HCT116 (cell line): ENCODE measurements at regions not wholly inside any gene's neighbourhood (a gene's known extent, or its start where the extent isn't known, plus 50 kb on each side); places are given as distances from the start of the nearest gene placed in this dataset.

Source experiments
- ATAC-seq: fragments of 200-7000 bp; cut with Tn5 transposase; 2 replicates; pipeline ENCODE4 v1.9.1; 2020; ENCODE audit warnings: mild to moderate bottlenecking, moderate library complexity
- BruUV-seq: library from RNA; stranded (reverse); fragments of 400-500 nt; replicated peaks from 2 replicates; lab custom pipeline; 2021; lab: Mats Ljungman, UMichigan
- CTCF ChIA-PET: fragments of 300-600 bp; sonication (Branson Sonifier 250); formaldehyde crosslinking; loops from one replicate; lab custom pipeline; 2021; ENCODE audit warnings: antibody characterized with exemption; lab: Charles Lee
- POLR2A ChIA-PET: fragments of 300-600, 350-600 bp; sonication (Branson Sonifier 250); formaldehyde crosslinking; loops from one replicate; lab custom pipeline; 2021; ENCODE audit warnings: antibody characterized with exemption; lab: Charles Lee
- RAD21 ChIA-PET, 2 experiments: fragments of 300-600 bp; sonication (Branson Sonifier 250); formaldehyde crosslinking; loops; one replicate each; lab custom pipeline; 2023; ENCODE audit warnings: low total read pairs in 2 of 2; ENCODE audit not compliant: uncharacterized antibody in 2 of 2, unreplicated experiment in 2 of 2, low non-redundant PET in 1 of 2; lab: Charles Lee
- DNase-seq: peaks from one replicate; pipeline ENCODE4 v3.0.0-alpha.2; 2010; ENCODE audit warnings: low read depth, low spot score
- H2AFZ ChIP-seq: fragments of 200-600 bp; shearing (Covaris generic), sonication (generic); 2 replicates; pipeline ENCODE4 v1.6.1; 2017; ENCODE audit warnings: low read depth, mixed run types, mixed read lengths, antibody characterized with exemption, low read length; ENCODE audit not compliant: poor library complexity, severe bottlenecking
- H3K27ac ChIP-seq: 2 replicates; pipeline ENCODE4 v1.5.1; 2012; ENCODE audit warnings: low read depth, low read length
- H3K27me3 ChIP-seq: fragments of 200-600 bp; sonication (generic); 2 replicates; pipeline ENCODE4 v1.6.1; 2016; ENCODE audit warnings: mixed run types, low read length, mixed read lengths; ENCODE audit not compliant: insufficient read depth
- H3K36me3 ChIP-seq, 2 experiments: fragments of 200-500 bp in 1 of 2; fragments of 200-600 bp in 1 of 2; sonication (Bioruptor generic) in 1 of 2; sonication (generic) in 1 of 2; 2 replicates each; pipeline versions ENCODE4 v1.5.1 to v1.6.1; 2014 to 2016; ENCODE audit warnings: low read length in 2 of 2, inconsistent platforms in 1 of 2, mixed read lengths in 1 of 2, mixed run types in 1 of 2; ENCODE audit not compliant: insufficient read depth in 2 of 2, control insufficient read depth in 1 of 2
- H3K4me1 ChIP-seq, 2 experiments: fragments of 200-600 bp in 1 of 2; sonication (generic) in 1 of 2; 2 replicates each; pipeline versions ENCODE4 v1.5.1 to v1.6.1; 2012 to 2017; ENCODE audit warnings: low read length in 2 of 2, inconsistent platforms in 1 of 2, mild to moderate bottlenecking in 1 of 2, mixed read lengths in 1 of 2, mixed run types in 1 of 2, moderate library complexity in 1 of 2; ENCODE audit not compliant: insufficient read depth in 2 of 2, control insufficient read depth in 1 of 2
- H3K4me2 ChIP-seq: fragments of 200-600 bp; sonication (generic); 2 replicates; pipeline ENCODE4 v1.6.1; 2017; ENCODE audit warnings: mixed run types, low read length, mixed read lengths
- H3K4me3 ChIP-seq, 2 experiments: fragments of 200-600 bp in 1 of 2; sonication (generic) in 1 of 2; replicated peaks in 1 of 2; 2 replicates each; pipeline ENCODE4 v1.5.1; 2011 to 2016; ENCODE audit warnings: low read length in 2 of 2, control low read depth in 1 of 2, low read depth in 1 of 2, mild to moderate bottlenecking in 1 of 2, mixed read lengths in 1 of 2, mixed run types in 1 of 2
- H3K79me2 ChIP-seq: fragments of 200-600 bp; sonication (generic); 2 replicates; pipeline ENCODE4 v1.6.1; 2017; ENCODE audit warnings: mild to moderate bottlenecking, mixed run types, low read length, moderate library complexity, mixed read lengths; ENCODE audit not compliant: insufficient read depth
- H3K9ac ChIP-seq: fragments of 200-600 bp; sonication (generic); 2 replicates; pipeline ENCODE4 v1.6.1; 2016; ENCODE audit warnings: low read length, mixed read lengths
- H3K9me2 ChIP-seq: fragments of 200-600 bp; sonication (generic), shearing (Covaris generic); 2 replicates; pipeline ENCODE4 v1.6.1; 2017; ENCODE audit warnings: mixed run types, mild to moderate bottlenecking, moderate library complexity; ENCODE audit not compliant: insufficient read depth
- H3K9me3 ChIP-seq, 2 experiments: fragments of 200-500 bp in 1 of 2; fragments of 200-600 bp in 1 of 2; sonication (Bioruptor generic) in 1 of 2; sonication (generic) in 1 of 2; 2 replicates each; pipeline ENCODE4 v1.6.1; 2014 to 2017; ENCODE audit warnings: low read length in 2 of 2, mixed read lengths in 2 of 2, inconsistent platforms in 1 of 2, low read depth in 1 of 2, mild to moderate bottlenecking in 1 of 2, mixed run types in 1 of 2, moderate library complexity in 1 of 2; ENCODE audit not compliant: control insufficient read depth in 1 of 2, insufficient read depth in 1 of 2
- H4K20me1 ChIP-seq: fragments of 200-600 bp; sonication (generic), shearing (Covaris generic); 2 replicates; pipeline ENCODE4 v1.6.1; 2017; ENCODE audit warnings: mixed run types, mild to moderate bottlenecking, moderate library complexity; ENCODE audit not compliant: insufficient read depth
- CBX3 ChIP-seq: IDR thresholded peaks from 2 replicates; pipeline ENCODE4 v1.6.1; 2012; ENCODE audit warnings: low read depth
- EZH2 ChIP-seq: fragments of 200-600 bp; sonication (generic); IDR thresholded peaks from 2 replicates; pipeline ENCODE4 v1.6.1; 2017; ENCODE audit warnings: antibody characterized with exemption, mixed run types
- ZFX ChIP-seq: fragments of 450-650 bp; IDR thresholded peaks from 2 replicates; pipeline ENCODE4 v1.6.1; 2017
- ZNF274 ChIP-seq: fragments of 200-500 bp; sonication (Bioruptor generic); IDR thresholded peaks from 2 replicates; pipeline ENCODE4 v1.6.1; 2014; ENCODE audit warnings: mild to moderate bottlenecking, low read depth, low read length, inconsistent platforms
- intact Hi-C: fragments of 100-400 bp; cut with micrococcal nuclease; formaldehyde crosslinking; loops from 2 replicates; pipeline ENCODE4 v1.10.0; 2022
- TF ChIP-seq, protein P1 (sequence below): IDR thresholded peaks from 2 replicates; pipeline ENCODE4 v1.6.1; 2012; ENCODE audit warnings: low read depth
- TF ChIP-seq, protein P2 (sequence below): IDR thresholded peaks from 2 replicates; pipeline ENCODE4 v1.6.1; 2012
- TF ChIP-seq, protein P3 (sequence below), 3 experiments: fragments of 200-600 bp in 1 of 3; sonication (generic) in 1 of 3; IDR thresholded peaks in 2 of 3; conservative IDR thresholded peaks in 1 of 3; 2 replicates each; pipeline ENCODE4 v1.5.1; 2012 to 2017; ENCODE audit warnings: low read depth in 2 of 3, low read length in 2 of 3, antibody characterized with exemption in 1 of 3, borderline replicate concordance in 1 of 3, control low read depth in 1 of 3, mild to moderate bottlenecking in 1 of 3, mixed read lengths in 1 of 3, mixed run types in 1 of 3, moderate library complexity in 1 of 3; ENCODE audit not compliant: insufficient read depth in 1 of 3

DNA sequence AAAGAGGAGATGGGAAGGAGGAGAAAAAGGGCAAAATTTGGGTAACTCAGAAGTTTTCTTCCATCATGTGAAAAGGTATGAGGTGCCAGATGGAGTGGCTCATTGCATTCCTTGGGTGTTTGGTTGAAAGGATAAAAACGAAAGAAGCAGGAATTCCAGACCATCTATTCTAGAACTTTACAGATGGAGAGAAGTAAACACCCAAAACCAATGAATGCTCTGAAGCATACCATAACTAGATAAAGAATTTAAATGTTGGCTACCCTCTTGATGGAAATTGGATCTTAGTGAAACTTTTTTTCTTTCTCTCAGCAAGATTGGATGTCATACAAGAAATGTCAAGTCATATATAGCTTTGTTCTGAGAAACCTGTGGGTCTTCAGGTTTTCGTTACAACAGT is 175.6 kb upstream of the FAR2 start:
- Histone ChIP-seq H3K27me3 (no peaks in the 10 kb centered on the region), H2AFZ (no peak overlapping the region), H3K27ac (no peak overlapping the region), H3K4me1 (no peaks in the 10 kb centered on the region), H3K9me3 (no peaks in the 10 kb centered on the region), H3K36me3 (no peaks in the 10 kb centered on the region), H3K9ac (no peak overlapping the region), H4K20me1 (no peaks in the 10 kb centered on the region), H3K4me3 (no peak overlapping the region), H3K9me2 (no peaks in the 10 kb centered on the region), H3K79me2 (no peaks in the 10 kb centered on the region), H3K4me2 (no peak overlapping the region)
- no TSS peak for BruUV-seq
- TF ChIP-seq, protein P1, sequence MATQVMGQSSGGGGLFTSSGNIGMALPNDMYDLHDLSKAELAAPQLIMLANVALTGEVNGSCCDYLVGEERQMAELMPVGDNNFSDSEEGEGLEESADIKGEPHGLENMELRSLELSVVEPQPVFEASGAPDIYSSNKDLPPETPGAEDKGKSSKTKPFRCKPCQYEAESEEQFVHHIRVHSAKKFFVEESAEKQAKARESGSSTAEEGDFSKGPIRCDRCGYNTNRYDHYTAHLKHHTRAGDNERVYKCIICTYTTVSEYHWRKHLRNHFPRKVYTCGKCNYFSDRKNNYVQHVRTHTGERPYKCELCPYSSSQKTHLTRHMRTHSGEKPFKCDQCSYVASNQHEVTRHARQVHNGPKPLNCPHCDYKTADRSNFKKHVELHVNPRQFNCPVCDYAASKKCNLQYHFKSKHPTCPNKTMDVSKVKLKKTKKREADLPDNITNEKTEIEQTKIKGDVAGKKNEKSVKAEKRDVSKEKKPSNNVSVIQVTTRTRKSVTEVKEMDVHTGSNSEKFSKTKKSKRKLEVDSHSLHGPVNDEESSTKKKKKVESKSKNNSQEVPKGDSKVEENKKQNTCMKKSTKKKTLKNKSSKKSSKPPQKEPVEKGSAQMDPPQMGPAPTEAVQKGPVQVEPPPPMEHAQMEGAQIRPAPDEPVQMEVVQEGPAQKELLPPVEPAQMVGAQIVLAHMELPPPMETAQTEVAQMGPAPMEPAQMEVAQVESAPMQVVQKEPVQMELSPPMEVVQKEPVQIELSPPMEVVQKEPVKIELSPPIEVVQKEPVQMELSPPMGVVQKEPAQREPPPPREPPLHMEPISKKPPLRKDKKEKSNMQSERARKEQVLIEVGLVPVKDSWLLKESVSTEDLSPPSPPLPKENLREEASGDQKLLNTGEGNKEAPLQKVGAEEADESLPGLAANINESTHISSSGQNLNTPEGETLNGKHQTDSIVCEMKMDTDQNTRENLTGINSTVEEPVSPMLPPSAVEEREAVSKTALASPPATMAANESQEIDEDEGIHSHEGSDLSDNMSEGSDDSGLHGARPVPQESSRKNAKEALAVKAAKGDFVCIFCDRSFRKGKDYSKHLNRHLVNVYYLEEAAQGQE: no peak
- TF ChIP-seq, protein P2, sequence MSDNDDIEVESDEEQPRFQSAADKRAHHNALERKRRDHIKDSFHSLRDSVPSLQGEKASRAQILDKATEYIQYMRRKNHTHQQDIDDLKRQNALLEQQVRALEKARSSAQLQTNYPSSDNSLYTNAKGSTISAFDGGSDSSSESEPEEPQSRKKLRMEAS: no peak
- no peak for TF ChIP-seq ZFX
- no peak for TF ChIP-seq CBX3
- POLR2A ChIA-PET: no interaction called here
- RAD21 ChIA-PET: no interaction called here
- CTCF ChIA-PET: no interaction called here
- DNase-seq: no peak
- ATAC-seq: no peak
- intact Hi-C loops: no loop called here

DNA sequence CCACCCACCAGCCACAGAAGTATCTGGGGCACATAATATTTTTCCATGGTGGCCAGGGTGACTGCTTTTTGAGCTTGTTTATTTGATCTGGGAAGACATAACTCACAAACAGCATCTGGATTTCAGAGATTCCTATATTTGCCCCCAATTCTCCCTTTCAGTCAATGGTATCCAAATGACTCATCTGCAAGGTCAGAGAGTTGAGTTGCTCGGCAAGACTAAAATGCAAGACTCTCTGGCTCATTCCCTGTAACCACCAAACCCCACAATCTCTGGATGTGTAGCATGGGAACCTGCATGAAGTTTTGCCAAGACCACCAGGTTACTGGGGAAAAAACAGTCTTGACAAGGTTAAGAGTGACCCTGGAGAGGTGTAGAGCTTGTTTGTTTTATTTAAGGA is 174.9 kb upstream of the FAR2 start:
- TF ChIP-seq EZH2: no peak
- no peak for TF ChIP-seq ZNF274
- TF ChIP-seq, protein P3, sequence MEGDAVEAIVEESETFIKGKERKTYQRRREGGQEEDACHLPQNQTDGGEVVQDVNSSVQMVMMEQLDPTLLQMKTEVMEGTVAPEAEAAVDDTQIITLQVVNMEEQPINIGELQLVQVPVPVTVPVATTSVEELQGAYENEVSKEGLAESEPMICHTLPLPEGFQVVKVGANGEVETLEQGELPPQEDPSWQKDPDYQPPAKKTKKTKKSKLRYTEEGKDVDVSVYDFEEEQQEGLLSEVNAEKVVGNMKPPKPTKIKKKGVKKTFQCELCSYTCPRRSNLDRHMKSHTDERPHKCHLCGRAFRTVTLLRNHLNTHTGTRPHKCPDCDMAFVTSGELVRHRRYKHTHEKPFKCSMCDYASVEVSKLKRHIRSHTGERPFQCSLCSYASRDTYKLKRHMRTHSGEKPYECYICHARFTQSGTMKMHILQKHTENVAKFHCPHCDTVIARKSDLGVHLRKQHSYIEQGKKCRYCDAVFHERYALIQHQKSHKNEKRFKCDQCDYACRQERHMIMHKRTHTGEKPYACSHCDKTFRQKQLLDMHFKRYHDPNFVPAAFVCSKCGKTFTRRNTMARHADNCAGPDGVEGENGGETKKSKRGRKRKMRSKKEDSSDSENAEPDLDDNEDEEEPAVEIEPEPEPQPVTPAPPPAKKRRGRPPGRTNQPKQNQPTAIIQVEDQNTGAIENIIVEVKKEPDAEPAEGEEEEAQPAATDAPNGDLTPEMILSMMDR (IDR thresholded peaks at IDR 0.05 in 2 of 3, conservative IDR thresholded peaks at IDR 0.05 in 1 of 3; ENCODE audit: borderline replicate concordance in 1 of 3, insufficient read depth in 1 of 3, low read depth in 2 of 3, low read length in 2 of 3): no peak
- no peak for TF ChIP-seq CBX3
- no peak for ATAC-seq

More for the DNA sequence above, 174.9 kb upstream of the FAR2 start:
- H3K27me3 ChIP-seq: no peaks in the 10 kb centered on the region
- no peaks in the 10 kb centered on the region for H3K9me2 ChIP-seq
- no peak overlapping the region for H3K27ac ChIP-seq
- ChIA-PET CTCF (no interaction called here), POLR2A (no interaction called here), RAD21 (no interaction called here)
- H3K4me1 ChIP-seq: no peaks in the 10 kb centered on the region
- H2AFZ ChIP-seq: no peak overlapping the region
- intact Hi-C loops: no loop called here
- H3K79me2 ChIP-seq: no peaks in the 10 kb centered on the region
- H4K20me1 ChIP-seq: no peaks in the 10 kb centered on the region
- H3K36me3 ChIP-seq: no peaks in the 10 kb centered on the region
- BruUV-seq: no TSS peak
- H3K4me2 ChIP-seq: no peak overlapping the region
- no peaks in the 10 kb centered on the region for H3K9me3 ChIP-seq
- no peak overlapping the region for H3K4me3 ChIP-seq
- no peak for DNase-seq
- H3K9ac ChIP-seq: no peak overlapping the region
